Bone marrow (tissue), 2 donors: ENCODE measurements at regions not wholly inside any gene's neighbourhood (a gene's known extent, or its start where the extent isn't known, plus 50 kb on each side); places are given as distances from the start of the nearest gene placed in this dataset.
A peak's percentile ranks its signal among the peaks of the same experiment; 100 is the strongest.
"Not testable (repeated sequence)": the region's sequence is repeated elsewhere in the genome, so short reads cannot be mapped to it uniquely, and the experiment has no call there.

Source experiments
- DNase-seq, 2 donors: peaks; one replicate each; lab custom pipeline; 2025; lab: John Stamatoyannopoulos, UW

DNA sequence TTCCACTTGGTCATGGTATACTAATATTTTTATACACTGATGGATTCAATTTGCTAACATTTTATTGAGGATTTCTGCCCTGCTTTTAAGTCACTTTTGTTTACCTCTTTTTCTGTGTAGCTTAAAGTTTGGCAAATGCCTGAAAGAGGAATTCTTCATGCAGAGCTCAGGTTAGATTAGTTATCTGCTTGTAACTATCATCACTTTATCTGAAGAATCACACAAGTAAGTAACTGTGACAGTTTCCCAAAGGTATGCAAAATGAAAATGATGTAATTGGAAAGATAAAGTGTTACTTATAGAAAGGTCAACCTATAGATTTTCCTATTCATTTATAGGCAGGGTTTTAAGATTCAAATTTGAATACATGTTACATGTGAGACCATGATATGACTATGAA lies 188.8 kb upstream of the ACTBL2 start:
- DNase-seq = no peak

DNA sequence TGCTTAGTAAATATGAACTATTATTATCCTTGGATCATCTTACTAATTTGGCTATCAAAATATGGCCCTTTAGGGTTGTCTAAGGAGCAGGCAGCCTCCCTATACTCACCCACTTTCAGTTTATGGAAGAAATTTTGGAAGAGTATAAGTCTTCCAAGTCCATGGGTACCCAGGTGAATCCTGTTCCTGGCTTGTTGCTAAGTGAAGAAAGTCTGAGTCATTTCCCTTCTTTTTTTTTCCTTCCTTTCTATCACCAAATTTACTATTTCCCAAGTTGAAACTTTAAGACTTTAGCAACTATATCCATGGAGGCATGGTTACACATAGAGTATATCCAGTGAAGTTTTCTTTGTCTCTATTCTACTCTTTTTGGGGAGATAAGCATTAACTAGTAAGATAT lies 184.0 kb upstream of the ACTBL2 start:
- DNase-seq = no peak

DNA sequence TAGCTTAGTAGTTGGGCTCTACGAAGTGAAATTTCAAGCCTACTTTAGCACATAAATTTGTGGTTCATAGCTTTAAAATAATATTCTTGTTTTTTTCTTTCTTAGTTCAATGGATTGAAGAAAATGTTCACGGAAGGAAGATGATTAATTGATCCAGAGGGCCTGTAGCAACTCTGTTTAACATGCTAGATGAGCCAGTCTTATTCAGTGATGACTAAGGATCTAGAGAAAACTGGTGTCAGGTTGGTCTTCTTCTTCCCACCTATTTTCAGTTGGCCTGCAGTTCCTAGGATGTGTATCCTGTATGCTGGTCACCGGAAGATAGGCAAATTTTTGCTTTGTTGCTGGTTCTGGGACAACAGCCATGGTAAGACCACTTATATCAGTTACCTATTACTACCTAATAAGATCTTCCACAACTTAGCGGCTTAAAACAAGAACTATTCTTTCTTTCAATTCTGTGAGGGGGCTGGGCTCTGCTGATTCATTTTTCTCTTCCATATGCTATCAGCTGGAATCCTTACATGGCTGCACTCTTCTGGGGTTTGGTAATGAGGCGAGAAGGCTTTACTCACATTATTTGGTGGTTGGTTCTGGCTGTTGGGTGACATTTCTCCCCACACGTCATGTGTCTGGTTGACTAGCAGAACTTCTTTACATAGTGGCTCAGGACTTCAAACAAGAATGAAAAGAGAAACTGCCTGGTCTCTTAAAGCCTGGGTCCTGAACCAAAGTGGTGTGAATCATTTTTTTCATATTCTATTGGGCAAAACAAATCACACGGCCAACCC lies 182.7 kb upstream of the ACTBL2 start:
- DNase-seq = no peak

DNA sequence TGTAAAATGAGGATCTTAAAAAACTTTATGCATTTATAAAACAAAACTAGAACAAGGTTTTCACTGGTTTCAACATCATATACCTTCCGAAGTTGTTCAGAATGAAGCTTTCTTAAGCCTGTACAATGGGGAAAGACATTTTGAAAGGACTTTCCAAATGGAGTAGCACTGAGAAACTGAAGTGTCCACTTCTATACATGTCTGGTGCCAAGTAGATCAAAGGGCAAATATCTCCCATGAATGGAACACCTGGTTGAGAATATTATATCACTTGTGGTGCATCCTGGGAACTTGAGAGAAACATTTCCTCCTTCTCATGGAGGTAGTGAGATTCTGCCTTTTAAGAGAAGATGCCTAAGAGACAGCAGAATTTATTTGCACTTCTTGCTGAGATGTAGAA lies 182.1 kb upstream of the ACTBL2 start:
- no peak for DNase-seq

DNA sequence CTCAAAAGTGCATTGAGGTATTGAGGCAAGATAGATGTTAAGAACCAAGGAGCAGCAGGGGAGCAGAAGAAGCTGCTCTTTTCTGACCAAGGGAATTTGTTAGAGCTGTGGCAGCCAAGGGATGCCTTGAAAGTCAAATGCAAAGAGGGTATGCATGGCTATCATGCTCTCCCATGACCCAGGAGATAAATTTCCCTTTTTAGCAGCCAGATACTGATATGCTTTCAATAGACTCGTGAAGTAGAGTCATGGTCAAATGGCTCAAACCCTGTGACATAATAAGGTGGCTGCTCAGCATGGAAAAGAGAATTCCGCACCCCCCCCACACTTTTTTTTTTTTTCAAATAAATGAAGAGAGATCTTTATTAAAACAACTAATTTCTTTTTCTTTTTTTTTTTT lies 180.9 kb upstream of the ACTBL2 start:
- DNase-seq = no peak

DNA sequence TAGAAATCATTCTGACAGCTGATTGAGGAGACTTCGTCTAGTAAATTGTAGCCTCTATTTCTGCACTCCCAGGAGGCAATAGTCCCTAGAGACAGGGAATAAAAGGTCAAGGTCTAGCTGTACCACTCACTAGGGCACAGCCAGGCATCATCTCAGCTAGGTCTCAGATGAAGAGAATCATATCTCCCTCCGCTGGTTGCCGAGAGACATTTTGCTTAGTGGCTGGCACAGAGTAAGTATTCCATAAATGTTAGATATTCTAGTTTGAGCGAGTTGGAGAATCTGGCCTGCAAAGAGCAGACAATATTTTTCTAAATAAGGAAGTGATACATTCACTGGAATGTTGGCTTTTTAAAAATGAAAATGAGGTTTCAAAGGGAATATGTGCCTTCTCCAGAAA lies 180.4 kb upstream of the ACTBL2 start:
- DNase-seq = no peak

DNA sequence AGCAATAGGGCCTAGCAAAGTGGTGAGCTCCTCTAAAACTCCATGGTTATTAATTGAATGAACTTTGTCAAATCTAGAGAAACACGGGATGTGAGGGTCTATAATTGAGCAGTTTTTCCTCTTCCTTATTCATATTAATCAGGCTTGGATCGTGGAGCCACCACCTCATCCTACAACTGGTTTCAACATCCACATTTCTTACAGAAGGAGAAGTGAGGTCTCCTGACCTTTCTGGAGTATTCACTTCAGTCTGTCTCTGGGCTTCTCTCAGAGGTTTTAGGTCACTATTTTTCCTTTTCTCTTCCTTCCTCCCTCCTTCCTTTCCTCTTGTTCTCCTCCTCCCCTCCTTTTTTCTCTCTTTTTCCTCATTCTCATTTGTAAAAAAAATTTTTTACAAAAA lies 177.3 kb upstream of the ACTBL2 start:
- no peak for DNase-seq

DNA sequence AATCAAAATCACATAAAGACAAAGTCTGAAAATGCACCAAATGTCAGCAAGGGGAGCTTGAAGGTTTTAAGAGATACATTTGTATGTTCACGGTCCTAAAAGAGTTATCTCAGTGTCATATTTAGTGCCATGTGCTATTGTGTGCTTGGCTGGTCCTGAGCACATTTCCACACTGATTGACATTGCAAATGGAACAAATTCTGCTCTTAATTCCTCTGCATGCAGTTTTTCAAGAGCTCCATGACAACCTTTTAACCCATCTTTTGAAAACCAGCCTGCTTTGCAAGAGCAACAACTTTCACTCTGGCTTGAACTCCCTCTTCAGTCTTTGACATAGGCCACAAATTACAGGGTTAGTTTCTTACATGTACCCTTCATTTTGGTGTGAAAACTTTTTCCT lies 175.4 kb upstream of the ACTBL2 start:
- no peak for DNase-seq

DNA sequence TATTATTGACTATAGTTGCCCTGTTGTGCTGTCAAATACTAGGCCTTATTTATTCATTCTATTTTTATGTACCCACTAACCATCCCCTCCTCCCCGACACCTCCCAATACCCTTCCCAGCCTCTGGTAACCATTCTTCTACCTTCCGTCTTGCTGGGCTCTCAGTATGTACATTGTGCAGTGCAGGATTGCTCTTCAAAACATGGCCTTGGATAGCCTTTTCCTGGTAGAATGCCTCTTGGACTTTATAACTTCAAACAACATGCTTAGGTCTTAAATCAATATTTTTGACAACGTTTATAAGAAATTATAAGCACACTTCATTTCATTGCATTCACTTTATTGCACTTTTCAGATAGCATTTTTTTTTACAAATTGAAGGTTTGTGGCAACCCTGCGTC lies 172.6 kb upstream of the ACTBL2 start:
- DNase-seq = no peak

DNA sequence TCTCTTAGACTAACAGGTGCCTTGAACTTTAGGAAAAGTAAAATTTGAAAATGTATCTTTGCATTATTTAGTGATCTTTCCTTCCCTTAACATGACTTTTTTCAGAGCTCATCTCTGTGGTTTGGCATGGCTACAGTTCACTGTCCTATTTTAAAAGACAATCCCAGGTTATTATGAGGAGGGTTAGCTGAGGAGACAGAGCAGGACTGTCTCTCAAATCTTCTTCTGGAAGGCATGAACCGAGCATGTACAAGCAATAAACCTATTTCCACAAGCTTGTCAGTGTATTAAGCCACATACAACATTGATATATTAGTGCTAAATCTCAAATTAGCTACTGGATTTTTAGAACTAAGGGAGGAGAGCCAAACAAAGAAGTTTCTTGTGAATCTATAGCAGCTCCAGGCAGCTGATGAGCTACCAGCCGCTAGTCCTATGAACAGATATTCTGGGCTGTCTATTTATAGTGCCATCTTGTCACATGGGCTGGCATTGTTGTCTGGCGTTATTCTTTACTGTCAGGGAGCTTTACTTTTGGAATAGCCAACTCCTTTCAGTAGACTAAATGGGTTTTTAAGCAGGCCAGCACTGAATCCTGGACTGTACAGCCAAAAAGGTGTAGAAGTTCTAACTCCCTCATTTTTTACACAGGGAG lies 171.2 kb upstream of the ACTBL2 start:
- DNase-seq = no peak

DNA sequence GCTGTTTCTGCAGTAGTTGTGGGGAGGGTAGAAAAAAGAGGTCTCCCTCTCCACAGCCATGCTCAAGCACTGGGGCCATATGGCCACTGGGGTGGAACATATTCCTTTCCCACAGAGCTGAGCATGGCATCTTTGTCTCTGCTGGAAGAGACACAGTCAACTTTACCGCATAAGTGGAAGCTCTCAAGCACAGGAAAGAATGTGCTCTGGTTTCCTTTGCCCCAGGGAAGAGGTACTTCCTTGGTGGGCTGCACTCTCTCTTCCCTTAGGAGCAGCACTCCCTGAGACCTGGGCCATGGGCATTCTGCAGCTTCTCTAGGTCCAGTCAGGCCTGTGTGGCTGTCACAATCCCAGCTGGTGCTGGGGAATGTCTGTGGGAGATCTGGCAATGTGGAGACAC lies 168.5 kb upstream of the ACTBL2 start:
- no peak for DNase-seq

DNA sequence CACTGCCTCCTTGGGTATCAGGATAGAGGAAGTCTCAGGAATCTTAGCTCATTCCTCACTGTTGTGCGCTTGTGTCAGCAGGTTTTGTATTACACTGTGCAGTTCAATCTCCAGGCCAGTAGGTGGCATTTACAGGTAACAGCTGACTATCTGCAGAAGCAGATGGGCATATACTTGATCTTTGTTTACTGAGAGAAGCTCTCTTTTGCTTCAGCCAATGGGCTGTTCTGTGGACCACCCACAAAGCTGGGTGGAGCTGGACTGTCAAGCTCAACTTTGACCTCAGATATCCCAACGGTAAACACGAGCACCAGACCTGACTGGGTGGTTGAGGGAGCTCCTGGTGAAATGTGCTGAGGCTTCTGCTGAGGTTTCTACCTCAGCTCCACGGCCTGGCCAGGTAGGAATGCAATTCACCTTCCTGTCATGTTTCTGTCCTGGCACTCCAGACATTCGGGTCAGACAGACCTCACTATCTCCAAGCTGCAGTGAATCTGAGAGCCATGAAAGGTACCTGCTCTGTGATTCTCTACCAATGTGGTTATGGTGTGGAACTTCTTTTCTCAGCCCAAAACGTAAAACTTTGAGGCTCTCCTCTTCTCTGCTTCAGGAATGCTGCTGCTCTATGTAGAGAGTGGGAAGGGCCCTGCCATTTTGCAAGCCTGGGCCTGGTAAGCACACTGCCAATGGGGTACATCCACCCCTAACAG lies 167.9 kb upstream of the ACTBL2 start:
- DNase-seq = peak in 1 of 2 donors; percentile 1

DNA sequence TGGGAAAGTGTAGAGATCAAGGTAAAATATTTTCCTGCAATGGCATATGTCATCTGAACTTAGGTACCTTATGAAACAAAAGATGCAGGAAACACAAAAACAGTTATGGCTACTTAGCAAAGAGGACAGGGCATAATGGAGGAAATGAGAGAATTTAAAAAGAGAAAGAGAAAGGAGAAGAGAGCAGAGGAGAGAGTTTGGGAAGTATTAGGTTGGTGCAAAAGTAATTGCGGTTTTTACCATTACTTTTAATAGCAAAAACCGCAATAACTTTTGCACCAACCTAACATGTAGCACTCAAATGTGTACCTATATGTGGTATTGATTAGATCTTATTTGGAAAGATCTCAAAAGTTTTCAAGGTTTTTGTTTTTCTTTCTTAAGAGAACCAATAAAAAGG lies 160.1 kb upstream of the ACTBL2 start:
- no peak for DNase-seq

DNA sequence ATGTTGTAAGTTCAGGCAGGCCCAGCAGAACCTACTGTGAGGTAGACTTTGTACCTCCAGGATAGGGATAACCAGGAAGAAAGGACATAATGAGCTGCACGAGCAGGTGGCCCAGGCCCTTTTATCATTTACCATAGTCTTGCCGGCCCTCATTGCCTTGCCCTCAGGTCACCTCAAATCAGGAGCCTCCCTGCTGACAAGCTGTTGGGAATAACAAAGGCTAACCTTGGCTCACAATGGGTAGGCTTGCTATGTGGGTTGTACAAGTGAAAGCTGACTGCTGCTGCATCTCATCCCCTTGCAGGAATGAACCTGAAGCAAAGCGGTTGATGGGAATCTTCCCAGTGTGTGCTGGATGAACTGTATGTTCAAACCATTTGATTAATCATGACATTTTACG lies 159.5 kb upstream of the ACTBL2 start:
- DNase-seq = no peak

DNA sequence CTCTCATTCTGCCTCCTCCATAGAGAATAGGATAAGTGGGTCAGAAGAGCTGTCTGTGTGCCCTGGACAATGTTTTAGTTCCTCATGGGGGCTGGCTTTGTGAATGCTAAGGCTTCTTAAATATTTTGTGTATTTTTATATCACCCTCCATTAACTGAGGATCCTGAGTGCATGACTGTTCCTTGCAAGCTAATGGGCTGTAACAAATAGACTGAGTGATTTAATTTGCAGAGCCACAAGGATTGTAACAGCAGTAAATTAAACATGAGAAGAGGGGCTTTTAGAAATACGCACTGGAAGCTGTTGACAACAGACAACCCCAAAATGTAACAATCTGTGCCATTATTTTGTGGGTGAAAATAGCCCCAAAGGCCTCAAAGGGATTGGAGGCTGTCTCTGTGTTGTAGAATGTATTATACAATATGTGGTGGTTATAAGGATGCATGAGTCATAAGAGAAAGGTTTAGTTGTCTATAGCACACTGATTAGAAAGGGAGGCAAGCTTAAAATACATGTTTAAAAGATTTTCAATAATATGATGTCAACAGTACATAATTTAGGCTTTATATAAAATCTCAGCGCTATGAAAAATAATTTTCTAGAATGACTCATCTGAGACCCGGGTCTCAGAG lies 152.7 kb upstream of the ACTBL2 start:
- DNase-seq = no peak

DNA sequence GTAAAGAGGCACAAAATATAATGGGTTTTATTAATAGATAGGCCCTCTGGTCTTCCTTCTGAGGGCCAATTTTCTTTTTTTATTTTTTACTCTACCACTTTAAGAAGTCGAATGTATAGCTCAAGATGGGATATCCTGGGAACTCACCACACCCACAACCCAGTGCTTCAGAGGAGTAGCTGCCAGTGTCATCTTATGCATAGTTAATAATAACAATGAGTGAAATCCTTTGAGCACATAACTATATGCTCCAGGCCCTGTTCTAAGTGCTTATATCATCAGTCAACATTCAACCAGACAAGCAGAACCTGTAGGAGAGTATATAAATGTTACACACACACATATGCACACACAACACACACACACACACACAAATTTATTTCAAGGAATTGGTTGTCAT lies 150.3 kb upstream of the ACTBL2 start:
- no peak for DNase-seq

DNA sequence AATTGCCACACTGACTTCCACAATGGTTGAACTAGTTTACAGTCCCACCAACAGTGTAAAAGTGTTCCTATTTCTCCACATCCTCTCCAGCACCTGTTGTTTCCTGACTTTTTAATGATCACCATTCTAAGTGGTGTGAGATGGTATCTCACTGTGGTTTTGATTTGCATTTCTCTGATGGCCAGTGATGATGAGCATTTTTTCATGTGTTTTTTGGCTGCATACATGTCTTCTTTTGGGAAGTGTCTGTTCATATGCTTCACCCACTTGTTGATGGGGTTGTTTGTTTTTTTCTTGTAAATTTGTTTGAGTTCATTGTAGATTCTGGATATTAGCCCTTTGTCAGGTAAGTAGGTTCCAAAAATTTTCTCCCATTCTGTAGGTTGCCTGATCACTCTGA lies 148.5 kb upstream of the ACTBL2 start:
- DNase-seq = not testable (repeated sequence)

DNA sequence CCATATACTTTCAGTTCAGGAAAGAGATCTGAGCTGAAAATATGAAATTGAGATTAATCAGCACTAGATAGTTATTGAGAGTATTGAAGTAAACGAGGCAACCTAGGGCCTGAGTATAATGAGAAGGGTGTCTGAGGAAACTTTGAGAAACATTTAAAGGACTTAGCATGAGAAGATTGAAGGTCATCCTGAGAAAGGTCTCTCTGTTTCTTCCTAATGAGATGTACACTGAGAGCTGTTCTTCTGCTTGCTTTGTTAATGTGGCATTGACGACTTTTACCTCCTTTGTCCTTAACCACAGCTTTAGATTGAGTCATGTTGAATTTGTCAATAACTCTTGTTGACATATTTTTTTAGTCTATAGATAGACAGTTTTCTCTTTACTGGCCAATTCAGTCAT lies 145.1 kb upstream of the ACTBL2 start:
- DNase-seq = no peak

DNA sequence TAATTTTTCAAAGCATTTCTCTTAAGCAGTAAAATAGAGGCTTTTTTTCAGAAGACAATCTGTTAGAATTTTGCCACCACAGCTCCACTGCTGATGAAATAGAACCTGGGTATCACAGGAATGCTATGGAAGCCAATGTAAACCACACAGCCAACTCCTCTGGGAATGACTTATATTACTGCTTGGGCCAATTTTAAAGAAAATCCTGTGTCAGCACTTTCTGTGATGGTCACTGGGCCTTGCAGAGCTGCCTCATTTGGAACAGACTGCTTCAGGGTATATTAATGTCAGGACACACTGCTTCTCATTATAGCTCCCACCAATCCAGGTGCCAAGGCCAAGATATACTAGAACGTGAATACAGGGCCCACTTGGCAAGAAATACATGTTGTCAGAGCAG lies 144.1 kb upstream of the ACTBL2 start:
- DNase-seq = no peak

DNA sequence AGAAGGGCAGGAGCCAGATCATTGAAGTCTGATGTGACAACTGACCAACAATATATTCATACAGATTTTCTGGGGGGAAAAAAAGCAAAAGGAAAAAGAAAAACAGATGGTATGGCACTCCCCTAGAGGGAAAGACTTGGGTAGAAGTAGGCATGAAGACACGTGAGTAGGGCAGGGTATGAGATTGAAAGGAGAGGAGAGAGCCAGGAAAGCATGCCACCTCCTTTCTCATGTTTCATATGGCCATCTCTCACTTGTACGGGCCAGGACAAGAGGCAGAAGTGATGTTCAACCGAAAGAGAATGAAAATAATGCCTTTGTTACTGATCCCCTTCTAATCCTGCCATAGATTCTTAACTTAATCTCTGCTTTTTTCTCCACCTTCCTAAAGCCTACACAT lies 139.0 kb upstream of the ACTBL2 start:
- no peak for DNase-seq

DNA sequence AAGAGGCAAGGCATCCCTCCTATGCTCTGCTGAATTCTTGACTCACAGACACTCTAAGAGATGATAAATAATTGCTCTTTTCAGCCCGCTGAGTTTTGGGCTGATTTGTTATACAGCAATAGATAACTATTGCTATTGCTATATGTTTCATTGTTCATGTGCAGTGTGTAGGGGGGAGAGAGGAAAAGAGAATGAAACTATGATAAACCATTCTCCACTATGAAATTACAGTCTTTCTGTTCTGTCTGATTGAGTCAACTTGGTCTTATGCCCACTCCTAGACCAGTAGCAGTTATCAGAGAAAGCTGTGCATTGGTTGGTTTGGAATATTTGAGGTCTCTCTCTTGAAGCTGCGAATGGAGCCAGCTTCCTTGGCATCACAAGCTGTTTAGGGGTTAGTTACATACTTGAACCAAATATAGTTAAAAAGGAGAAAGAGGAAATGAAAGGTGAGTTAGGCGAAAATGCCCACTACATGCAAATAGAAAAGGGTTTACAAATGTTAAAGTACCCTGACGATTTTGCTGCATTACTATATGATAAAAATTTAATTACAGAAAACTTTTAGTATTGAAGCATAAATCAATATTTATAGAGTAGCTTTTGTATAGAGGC lies 136.3 kb upstream of the ACTBL2 start:
- DNase-seq = no peak

DNA sequence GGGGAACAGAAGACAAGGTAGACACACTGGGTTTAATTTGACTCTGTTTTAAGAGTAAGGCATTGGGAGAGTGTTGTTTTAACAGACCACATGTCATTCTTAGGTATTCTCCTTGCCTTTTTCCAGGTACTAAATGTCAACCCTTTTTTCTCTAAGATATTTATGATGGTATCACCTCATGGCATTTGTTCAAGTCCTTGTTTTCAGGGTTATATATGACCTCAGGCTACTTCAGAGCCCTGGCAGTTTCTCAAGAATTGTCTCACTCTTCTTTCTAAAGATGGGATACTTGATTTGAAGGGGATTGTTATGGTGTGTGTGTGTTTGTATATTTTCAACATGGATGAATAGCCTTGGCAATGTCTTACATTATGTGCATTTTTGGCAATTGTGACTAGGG lies 131.1 kb upstream of the ACTBL2 start:
- DNase-seq = no peak
